ENCODE measurements at regions not wholly inside any gene's neighbourhood (a gene's known extent, or its start where the extent isn't known, plus 50 kb on each side); places are given as distances from the start of the nearest gene placed in this dataset.
"Not testable (repeated sequence)": the region's sequence is repeated elsewhere in the genome, so short reads cannot be mapped to it uniquely, and the experiment has no call there.

DNA sequence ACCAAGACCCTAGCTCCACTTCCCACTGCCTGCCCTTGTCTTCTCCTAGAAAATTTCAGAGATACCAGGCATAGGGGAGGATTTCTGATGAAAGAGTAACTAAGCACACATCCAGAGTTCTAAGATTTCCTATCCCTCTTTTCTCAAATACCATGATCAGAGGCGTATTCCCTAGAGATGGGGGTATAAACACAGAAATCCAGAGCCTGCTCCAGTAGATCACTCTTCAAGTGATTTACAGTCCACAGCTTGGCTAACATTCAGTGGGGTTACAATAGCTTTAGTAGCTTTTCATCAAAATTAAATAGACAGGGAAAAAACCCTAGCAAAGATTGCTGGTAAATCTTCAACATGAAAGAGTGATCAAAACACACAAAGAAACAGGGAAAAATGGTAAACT lies 800.7 kb upstream of the GRM7 start:
- in situ Hi-C loops (cut with MboI; ENCODE audit: low sequenced_read_pairs), result no loop called here

DNA sequence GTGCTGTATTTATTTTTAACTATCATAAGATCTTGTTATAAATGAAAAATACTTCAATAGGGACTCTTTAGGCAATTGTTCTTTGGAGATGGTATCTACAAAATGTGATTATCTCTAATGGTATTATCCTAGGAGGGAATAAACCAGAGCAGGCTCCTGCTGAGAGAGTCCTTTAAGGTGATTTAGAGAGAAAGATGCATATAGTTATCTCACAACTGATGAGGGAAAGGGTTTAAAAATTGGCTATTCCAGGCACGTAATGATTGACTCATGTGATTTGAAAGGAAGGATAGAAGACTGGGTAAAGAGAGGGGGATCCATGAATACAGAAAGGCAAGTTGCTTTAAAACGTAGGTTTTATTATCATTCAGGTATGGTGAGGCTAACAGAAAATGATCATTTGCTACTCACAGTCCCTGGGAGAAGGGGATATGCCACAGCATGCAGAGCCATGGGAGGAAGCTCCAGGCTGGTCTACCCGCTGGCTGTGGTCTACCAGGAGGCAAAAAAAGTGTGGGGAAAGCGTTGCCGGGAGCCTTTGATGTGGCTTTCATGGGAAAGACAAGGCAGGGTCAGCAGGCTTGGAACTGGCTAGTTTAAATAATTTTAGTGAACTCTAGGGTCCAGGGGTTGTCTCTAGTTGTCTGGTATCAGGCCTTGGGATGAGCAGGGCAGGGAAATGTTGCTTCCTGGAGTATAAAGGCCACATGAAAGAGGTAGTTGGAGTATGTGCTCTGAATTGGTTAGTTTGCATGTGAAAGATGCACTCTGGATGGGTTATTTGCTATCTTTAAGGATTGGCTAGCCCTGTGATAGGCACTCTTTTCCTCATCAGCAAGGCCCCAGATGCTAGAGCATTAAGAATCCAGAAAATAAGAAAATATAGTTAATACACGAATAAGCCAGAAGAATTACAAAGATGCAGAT lies 798.4 kb upstream of the GRM7 start:
- in situ Hi-C loops (cut with MboI; ENCODE audit: low sequenced_read_pairs), result no loop called here

DNA sequence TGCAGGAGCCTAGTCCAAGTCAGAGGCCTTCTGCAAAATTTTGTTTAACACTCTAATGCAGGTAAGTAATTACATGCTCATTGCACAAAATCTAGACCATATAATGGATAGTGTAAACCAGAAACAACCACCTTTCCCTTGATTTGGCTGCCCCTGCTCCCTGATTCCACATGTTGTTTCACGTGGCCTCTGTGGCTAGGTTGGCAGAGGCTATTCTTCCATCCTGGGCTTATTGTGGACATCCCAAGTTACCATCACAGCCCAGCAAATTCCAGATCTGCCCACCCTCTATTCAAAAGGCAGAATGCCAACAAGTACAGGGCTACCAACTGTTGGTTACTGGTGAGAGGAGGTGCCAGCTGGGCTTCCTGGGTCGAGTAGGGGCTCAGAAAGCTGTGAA lies 794.5 kb upstream of the GRM7 start:
- in situ Hi-C loops (cut with MboI; ENCODE audit: low sequenced_read_pairs), result no loop called here

DNA sequence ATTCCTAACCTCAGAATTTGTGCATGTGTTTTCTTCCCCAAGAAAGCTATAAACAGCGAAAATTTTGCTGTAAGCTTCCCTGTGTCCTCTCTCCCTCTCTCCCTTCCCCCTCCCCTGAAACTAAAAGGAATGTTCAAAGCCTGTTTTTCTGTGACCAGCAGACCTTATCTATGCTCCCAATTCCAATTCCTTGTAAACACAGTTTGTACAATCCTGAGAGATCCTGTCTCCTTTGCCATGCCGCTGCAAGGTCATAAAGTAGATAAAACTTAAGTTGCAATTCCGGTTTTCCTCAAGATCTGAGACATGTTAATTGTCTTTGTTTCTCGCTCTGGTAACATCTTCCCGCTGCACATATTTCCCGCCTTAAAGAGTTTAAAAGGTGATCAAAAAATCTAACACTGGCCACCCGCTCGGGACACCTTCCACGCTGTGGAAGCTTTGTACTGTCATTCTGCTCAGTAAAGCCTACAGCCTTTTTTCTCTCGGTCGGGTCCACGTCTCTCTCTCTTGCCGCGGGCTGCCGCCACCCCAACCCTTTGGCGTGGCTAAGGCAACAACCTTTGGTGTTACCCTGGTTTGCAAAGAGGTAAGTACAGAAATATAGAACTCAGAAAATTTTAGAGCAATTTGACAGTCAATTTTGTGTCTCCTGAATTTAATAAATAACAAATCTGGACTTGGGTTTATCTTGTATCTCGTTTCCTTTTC lies 793.9 kb upstream of the GRM7 start:
- in situ Hi-C loops (cut with MboI; ENCODE audit: low sequenced_read_pairs), result not testable (repeated sequence)

DNA sequence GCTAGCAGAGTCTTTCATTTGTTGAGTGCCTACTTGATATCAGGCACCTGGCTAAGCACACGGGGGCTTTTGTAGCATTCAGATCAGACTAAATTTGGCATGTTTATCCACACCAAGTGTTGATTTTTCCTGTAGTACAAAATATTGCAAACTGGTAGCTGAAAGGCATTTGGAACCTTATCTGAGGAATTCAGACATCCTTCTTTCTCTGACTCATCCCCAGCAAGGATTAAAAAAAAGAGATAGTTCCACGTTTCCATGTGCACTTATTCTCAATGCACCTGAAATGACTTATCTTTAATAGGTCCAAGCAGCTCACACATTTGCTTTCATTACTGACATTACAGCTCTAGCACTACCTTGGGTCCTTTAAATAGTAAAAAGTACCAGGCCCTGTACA lies 786.0 kb upstream of the GRM7 start:
- in situ Hi-C loops (cut with MboI; ENCODE audit: low sequenced_read_pairs), result no loop called here

DNA sequence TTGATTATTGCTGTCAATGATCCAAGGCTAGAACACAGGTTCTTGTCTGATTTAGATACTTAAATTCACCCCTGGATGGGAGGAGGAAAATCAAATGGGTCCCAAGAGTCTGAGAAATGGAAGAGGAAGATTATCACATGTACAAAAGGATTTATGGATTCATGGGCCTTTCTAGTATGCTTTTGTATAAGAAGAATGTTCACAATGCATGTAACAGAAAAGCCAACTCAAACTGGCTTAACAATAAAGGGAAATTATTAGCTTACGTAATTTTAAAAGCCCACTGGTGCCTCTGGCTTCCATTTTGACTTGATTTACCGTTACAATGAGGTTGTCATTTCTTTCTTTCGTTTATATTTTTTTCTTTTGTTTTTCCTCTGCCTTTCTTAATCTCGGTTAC lies 782.5 kb upstream of the GRM7 start:
- in situ Hi-C loops (cut with MboI; ENCODE audit: low sequenced_read_pairs), result no loop called here

DNA sequence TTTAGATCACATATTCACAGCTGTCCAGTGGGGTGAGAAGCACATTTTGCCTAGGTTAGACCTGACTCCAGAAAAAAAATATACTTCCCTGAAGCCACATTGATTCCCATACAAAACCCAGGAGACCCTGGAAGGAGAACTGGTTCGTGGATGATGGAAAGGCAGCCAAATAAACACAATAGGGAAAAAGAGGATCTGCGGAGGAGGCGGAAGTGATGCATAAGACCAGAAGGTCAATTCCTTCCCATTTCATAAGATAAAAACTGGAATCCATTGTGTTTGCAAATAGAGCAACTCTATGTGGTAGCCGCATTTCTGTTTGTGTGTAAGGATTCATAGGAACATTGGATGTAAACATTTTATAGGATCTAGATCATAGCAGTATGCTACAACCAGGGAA lies 781.9 kb upstream of the GRM7 start:
- in situ Hi-C loops (cut with MboI; ENCODE audit: low sequenced_read_pairs), result no loop called here

DNA sequence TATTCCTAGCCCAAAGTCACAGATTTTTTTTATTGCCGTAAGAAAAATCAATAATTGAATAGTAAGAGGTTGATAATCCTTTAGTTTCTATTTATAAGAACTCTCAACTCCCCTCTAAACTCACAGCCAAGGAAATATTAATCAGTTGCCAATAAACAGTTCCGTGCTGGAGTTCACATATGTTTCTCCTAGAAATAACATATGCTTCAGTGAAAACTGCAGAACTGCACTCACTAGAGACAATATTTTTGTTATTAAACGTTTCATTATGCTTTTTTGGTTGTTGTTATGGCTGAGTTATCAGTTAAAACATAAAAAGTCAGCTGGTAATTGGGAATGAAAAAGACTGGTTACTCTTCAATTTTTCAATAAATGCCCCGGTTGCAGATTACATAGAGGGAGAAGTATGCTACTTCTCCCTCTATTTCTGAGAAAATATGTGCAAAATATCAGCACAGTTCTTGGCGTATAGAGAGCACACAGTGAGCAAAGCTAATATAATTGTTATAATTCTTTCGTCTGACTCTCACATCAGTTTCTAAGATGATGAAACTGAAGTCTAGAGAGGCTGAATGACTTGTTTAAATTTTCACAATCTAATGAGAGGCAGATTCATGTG lies 781.2 kb upstream of the GRM7 start:
- in situ Hi-C loops (cut with MboI; ENCODE audit: low sequenced_read_pairs), result no loop called here

DNA sequence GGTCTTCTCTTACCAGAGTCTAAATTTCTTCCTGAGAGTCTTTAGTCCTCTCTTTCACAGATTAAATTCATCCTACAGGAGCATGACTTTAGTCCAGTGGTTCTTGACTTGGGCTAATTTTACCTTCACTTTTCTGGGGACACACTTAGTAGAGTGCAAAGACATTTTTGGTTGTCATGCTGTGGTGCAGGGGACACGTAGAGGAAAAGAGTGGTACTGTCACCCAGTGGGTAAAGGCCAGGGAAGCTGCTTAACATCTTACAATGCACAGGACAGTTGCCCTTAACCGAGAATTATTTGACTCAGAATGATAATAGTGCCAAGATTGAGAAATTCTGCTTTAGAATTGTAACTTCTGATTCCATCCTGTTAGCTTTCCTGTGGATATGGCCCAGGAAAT lies 772.5 kb upstream of the GRM7 start:
- in situ Hi-C loops (cut with MboI; ENCODE audit: low sequenced_read_pairs), result no loop called here

DNA sequence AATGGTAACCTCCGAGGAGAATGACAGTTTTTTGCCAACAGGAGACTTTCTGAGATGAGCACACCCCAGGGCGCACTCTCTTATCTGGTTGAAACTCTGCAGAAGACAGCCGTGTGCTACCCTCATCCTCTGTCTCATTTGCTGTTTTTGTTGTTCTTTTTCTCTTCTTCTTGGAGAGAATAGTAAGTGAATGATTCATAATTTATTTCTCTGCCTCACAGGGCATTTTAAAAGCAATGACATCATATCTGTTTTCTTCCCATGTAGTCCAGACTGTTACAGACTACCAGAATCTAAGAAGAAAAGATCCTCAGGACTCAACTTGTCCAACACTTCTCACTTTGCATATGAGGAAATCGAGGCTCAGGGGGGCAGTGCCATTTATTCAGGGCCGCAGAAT lies 771.1 kb upstream of the GRM7 start:
- in situ Hi-C loops (cut with MboI; ENCODE audit: low sequenced_read_pairs), result no loop called here

DNA sequence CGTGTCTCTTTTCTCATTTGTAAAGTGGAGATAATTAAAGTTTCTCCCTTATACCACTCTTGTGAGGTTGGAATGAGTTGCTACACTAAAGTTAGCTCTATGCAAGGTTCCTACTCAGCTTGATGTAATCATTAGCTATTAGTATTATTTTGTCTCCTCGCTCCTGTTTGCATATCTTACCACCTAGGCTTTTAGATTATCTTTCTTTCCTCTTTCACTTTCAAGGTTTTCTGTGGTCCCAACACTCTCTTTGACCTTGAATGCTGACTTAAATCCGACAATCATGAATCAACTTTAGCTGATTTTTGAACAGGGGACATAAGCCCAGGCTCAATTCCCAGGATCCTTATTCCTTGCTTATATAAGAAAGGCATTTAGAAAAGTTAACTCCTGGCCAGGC lies 769.7 kb upstream of the GRM7 start:
- in situ Hi-C loops (cut with MboI; ENCODE audit: low sequenced_read_pairs), result no loop called here

DNA sequence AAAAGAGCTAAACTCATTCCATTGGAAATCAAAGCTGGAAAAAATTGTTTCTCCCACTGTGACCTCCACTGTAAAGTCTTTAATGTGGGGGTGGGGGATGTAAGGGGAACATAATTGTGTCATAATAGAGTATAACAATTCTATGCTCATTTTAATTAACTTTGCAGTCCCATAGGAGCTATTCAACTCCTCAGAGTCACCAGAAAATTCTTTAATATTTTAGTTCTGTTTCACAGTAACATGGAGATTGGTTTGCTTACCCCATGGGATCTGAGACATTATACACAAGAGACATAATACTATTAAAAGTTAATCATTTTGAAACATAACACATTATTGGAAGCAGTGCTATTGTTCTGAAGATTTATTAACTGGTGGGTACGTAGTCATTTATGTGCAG lies 765.9 kb upstream of the GRM7 start:
- in situ Hi-C loops (cut with MboI; ENCODE audit: low sequenced_read_pairs), result no loop called here

DNA sequence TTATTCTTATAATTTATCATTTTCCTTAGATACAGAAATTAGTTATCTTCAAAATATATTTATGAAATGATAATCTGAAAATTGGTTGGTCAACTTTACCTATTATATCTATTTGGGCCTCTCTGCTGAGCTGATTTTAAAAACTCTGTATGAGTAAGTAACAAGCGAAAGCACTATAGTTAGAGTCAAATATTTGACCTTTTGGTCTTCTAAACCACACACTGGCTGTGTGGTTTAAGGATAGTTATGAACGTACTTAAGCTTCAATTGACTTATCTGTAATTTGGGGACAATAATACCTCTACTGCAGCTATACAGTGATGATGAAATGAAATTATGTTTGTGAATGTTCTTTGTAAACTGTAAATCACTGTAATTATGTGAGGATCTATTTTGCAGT lies 763.9 kb upstream of the GRM7 start:
- in situ Hi-C loops (cut with MboI; ENCODE audit: low sequenced_read_pairs), result no loop called here

DNA sequence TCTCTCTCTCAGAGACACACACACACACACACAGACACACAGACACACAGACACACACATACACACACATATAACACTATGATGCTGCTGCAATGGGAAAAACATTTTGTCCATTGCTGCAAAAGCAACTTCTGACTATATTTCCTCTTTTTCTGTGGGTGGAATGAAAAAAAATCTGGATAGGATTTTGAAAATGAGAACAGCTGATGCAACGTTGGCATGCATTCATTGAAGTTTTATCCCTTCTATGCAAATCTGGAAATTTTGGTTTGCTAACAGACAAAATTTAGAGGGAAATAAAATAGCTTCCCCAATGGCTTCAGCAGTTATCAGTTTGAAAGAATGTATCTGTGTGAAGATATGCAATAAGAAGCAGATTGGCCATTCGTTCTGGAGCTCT lies 763.4 kb upstream of the GRM7 start:
- in situ Hi-C loops (cut with MboI; ENCODE audit: low sequenced_read_pairs), result no loop called here

DNA sequence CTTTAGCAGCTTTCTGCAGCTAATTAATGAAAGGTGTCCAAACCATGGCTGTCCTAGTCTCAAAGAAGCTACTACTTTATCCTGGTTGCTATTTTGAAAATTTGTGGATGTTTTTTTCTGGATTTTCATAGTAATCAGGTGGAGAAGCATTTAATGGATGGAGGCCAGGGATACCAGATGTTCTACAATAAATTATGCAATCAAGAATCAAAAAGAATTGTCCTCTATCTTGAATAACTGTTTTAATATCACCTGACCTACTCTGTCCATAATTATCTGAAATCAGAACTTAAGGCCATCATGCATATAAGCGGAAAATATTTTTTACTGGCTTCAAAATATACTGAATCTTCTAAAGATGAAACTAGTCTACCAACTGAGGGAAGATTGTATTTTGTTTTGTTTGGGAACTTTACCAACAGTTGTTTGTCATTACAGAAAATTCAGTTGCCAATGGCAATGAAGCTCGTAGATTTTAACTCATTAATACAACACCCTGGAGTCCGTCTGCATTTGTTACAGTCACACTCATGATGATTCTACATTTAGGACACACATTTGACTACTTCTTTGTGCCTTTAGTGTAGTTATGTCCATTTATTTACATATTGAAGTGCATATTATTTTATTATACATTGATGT lies 762.3 kb upstream of the GRM7 start:
- in situ Hi-C loops (cut with MboI; ENCODE audit: low sequenced_read_pairs), result no loop called here

DNA sequence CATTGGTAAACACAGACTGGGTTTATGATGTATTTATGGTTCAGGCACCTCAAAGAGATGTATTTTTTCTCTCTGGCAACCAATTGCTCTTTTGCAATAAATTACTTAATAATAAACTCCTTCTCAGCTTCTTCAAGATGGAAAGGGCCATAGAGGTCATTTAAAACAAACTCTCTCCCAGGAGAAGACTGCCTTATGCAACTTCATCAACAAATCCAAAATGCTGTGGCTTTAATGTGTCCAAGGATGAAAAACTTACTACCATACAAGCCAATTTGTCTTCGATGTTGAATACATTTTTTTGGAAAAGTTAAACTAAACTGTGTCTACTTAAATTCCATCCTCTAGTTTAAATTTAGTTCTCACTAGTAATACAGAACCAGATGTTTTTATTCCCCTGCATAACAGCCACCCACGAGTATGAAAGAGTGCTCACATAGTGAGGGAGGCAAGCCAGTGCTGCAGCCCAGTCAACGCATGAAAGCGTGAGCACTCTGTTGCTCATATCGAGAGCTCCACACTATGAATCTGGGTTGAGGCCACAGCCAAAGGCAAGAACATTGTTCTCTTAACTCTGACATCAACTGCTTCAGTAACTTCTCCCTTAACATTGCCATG lies 761.3 kb upstream of the GRM7 start:
- in situ Hi-C loops (cut with MboI; ENCODE audit: low sequenced_read_pairs), result no loop called here

DNA sequence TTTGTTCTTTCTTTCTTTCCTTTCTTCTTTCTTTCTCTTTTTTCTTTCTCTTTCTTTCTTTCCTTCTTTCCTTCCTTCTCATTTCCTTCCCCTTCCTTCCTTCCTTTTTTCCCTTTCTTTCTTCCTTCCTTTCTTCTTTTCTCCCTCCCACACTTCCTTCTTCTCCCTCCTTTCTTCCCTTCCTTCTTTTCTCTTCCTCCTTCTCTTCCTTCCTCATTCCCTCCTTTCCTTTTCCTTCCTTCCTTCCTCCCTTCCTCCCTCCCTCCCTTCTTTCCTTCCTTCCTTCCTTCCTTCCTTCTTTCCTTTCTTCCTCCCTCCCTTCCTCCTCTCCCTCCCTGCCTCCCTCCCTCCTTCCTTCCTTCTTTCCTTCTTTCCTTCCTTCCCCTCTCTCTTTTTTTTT lies 755.7 kb upstream of the GRM7 start:
- in situ Hi-C loops (cut with MboI; ENCODE audit: low sequenced_read_pairs), result no loop called here

DNA sequence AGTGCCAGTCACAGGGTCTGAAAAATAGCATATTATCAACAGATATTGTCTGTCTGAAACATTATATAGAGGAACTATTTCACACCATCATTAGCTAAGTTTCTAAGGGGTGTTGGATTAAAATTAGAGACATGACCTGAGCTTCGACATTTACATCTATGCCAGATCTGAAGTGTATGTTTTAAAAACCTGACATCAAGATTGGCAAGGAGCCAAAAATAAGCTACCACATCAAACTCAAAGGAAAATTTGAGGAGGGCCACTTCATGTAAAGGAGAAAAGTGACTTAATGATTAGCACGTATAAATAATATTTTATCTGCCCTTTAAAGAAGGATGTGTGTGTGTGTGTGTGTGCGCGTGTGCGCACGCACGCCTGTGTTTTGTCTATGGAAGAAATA lies 752.0 kb upstream of the GRM7 start:
- in situ Hi-C loops (cut with MboI; ENCODE audit: low sequenced_read_pairs), result no loop called here

DNA sequence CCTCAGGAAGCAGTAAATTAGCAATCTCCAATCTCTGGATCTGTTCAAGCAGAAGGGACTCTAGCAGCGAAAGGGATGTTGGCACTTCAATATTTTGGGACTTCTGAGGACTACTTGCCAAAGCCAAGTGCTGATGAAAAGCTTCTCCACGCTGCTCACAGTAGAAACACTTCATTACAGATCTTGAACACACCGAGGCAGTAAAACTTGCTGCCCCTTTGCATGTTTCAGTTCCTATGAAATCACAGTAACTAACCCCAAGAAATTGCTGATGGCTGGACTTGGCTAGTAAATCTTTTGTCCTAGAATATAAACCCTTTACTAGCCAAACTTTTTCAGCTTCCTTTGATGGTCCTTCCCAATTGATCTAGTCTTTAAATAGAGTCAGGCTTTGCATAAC lies 750.5 kb upstream of the GRM7 start:
- in situ Hi-C loops (cut with MboI; ENCODE audit: low sequenced_read_pairs), result no loop called here

DNA sequence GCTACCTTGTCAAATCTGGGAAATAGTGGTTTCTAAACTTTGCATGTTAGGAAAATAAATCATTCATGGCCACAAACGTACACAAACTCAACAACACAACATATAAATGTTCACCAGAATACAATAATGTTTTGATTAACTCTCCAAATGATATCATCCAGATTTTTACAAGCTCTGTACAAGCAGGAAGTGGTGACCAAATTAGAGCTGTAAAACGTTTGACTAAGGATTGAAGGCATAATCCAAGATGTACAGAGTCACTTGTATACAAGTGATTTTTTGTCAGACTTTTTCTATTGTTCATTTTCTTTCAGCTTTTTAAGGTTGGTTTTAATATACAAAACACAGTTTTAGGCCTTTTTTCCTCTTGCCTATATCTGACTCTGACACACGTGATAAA lies 748.4 kb upstream of the GRM7 start:
- in situ Hi-C loops (cut with MboI; ENCODE audit: low sequenced_read_pairs), result no loop called here

DNA sequence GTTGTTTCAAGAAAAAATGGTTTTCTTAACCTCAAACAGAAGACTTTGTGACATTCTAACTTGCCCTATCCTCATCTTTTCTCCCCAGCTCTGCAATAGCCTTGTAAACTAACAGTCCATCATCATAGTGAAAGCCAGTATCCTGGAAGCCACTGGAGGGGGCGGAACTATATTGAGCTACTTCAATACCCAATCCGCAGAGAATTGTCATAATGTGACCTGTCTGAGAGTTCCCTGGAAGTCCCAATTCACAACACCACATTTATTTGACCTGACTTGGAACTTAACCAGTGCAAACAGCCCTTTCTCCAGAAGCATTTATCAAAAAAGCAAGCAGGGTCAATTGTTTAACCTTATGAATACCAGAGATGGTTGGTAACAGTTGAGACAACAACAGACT lies 747.6 kb upstream of the GRM7 start:
- in situ Hi-C loops (cut with MboI; ENCODE audit: low sequenced_read_pairs), result no loop called here
